HCT116 (cell line): ENCODE measurements at regions not wholly inside any gene's neighbourhood (a gene's known extent, or its start where the extent isn't known, plus 50 kb on each side); places are given as distances from the start of the nearest gene placed in this dataset.

Source experiments
- ATAC-seq: fragments of 200-7000 bp; cut with Tn5 transposase; 2 replicates; pipeline ENCODE4 v1.9.1; 2020; ENCODE audit warnings: mild to moderate bottlenecking, moderate library complexity
- BruUV-seq: library from RNA; stranded (reverse); fragments of 400-500 nt; replicated peaks from 2 replicates; lab custom pipeline; 2021; lab: Mats Ljungman, UMichigan
- CTCF ChIA-PET: fragments of 300-600 bp; sonication (Branson Sonifier 250); formaldehyde crosslinking; loops from one replicate; lab custom pipeline; 2021; ENCODE audit warnings: antibody characterized with exemption; lab: Charles Lee
- POLR2A ChIA-PET: fragments of 300-600, 350-600 bp; sonication (Branson Sonifier 250); formaldehyde crosslinking; loops from one replicate; lab custom pipeline; 2021; ENCODE audit warnings: antibody characterized with exemption; lab: Charles Lee
- RAD21 ChIA-PET, 2 experiments: fragments of 300-600 bp; sonication (Branson Sonifier 250); formaldehyde crosslinking; loops; one replicate each; lab custom pipeline; 2023; ENCODE audit warnings: low total read pairs in 2 of 2; ENCODE audit not compliant: uncharacterized antibody in 2 of 2, unreplicated experiment in 2 of 2, low non-redundant PET in 1 of 2; lab: Charles Lee
- DNase-seq: peaks from one replicate; pipeline ENCODE4 v3.0.0-alpha.2; 2010; ENCODE audit warnings: low read depth, low spot score
- H2AFZ ChIP-seq: fragments of 200-600 bp; shearing (Covaris generic), sonication (generic); 2 replicates; pipeline ENCODE4 v1.6.1; 2017; ENCODE audit warnings: low read depth, mixed run types, mixed read lengths, antibody characterized with exemption, low read length; ENCODE audit not compliant: poor library complexity, severe bottlenecking
- H3K27ac ChIP-seq: 2 replicates; pipeline ENCODE4 v1.5.1; 2012; ENCODE audit warnings: low read depth, low read length
- H3K27me3 ChIP-seq: fragments of 200-600 bp; sonication (generic); 2 replicates; pipeline ENCODE4 v1.6.1; 2016; ENCODE audit warnings: mixed run types, low read length, mixed read lengths; ENCODE audit not compliant: insufficient read depth
- H3K36me3 ChIP-seq, 2 experiments: fragments of 200-500 bp in 1 of 2; fragments of 200-600 bp in 1 of 2; sonication (Bioruptor generic) in 1 of 2; sonication (generic) in 1 of 2; 2 replicates each; pipeline versions ENCODE4 v1.5.1 to v1.6.1; 2014 to 2016; ENCODE audit warnings: low read length in 2 of 2, inconsistent platforms in 1 of 2, mixed read lengths in 1 of 2, mixed run types in 1 of 2; ENCODE audit not compliant: insufficient read depth in 2 of 2, control insufficient read depth in 1 of 2
- H3K4me1 ChIP-seq, 2 experiments: fragments of 200-600 bp in 1 of 2; sonication (generic) in 1 of 2; 2 replicates each; pipeline versions ENCODE4 v1.5.1 to v1.6.1; 2012 to 2017; ENCODE audit warnings: low read length in 2 of 2, inconsistent platforms in 1 of 2, mild to moderate bottlenecking in 1 of 2, mixed read lengths in 1 of 2, mixed run types in 1 of 2, moderate library complexity in 1 of 2; ENCODE audit not compliant: insufficient read depth in 2 of 2, control insufficient read depth in 1 of 2
- H3K4me2 ChIP-seq: fragments of 200-600 bp; sonication (generic); 2 replicates; pipeline ENCODE4 v1.6.1; 2017; ENCODE audit warnings: mixed run types, low read length, mixed read lengths
- H3K4me3 ChIP-seq, 2 experiments: fragments of 200-600 bp in 1 of 2; sonication (generic) in 1 of 2; replicated peaks in 1 of 2; 2 replicates each; pipeline ENCODE4 v1.5.1; 2011 to 2016; ENCODE audit warnings: low read length in 2 of 2, control low read depth in 1 of 2, low read depth in 1 of 2, mild to moderate bottlenecking in 1 of 2, mixed read lengths in 1 of 2, mixed run types in 1 of 2
- H3K79me2 ChIP-seq: fragments of 200-600 bp; sonication (generic); 2 replicates; pipeline ENCODE4 v1.6.1; 2017; ENCODE audit warnings: mild to moderate bottlenecking, mixed run types, low read length, moderate library complexity, mixed read lengths; ENCODE audit not compliant: insufficient read depth
- H3K9ac ChIP-seq: fragments of 200-600 bp; sonication (generic); 2 replicates; pipeline ENCODE4 v1.6.1; 2016; ENCODE audit warnings: low read length, mixed read lengths
- H3K9me2 ChIP-seq: fragments of 200-600 bp; sonication (generic), shearing (Covaris generic); 2 replicates; pipeline ENCODE4 v1.6.1; 2017; ENCODE audit warnings: mixed run types, mild to moderate bottlenecking, moderate library complexity; ENCODE audit not compliant: insufficient read depth
- H3K9me3 ChIP-seq, 2 experiments: fragments of 200-500 bp in 1 of 2; fragments of 200-600 bp in 1 of 2; sonication (Bioruptor generic) in 1 of 2; sonication (generic) in 1 of 2; 2 replicates each; pipeline ENCODE4 v1.6.1; 2014 to 2017; ENCODE audit warnings: low read length in 2 of 2, mixed read lengths in 2 of 2, inconsistent platforms in 1 of 2, low read depth in 1 of 2, mild to moderate bottlenecking in 1 of 2, mixed run types in 1 of 2, moderate library complexity in 1 of 2; ENCODE audit not compliant: control insufficient read depth in 1 of 2, insufficient read depth in 1 of 2
- H4K20me1 ChIP-seq: fragments of 200-600 bp; sonication (generic), shearing (Covaris generic); 2 replicates; pipeline ENCODE4 v1.6.1; 2017; ENCODE audit warnings: mixed run types, mild to moderate bottlenecking, moderate library complexity; ENCODE audit not compliant: insufficient read depth
- ATF3 ChIP-seq: IDR thresholded peaks from 2 replicates; pipeline ENCODE4 v1.6.1; 2012
- CBX3 ChIP-seq: IDR thresholded peaks from 2 replicates; pipeline ENCODE4 v1.6.1; 2012; ENCODE audit warnings: low read depth
- CEBPB ChIP-seq: IDR thresholded peaks from 2 replicates; pipeline ENCODE4 v1.6.1; 2012; ENCODE audit warnings: low read depth
- CTCF ChIP-seq, 3 experiments: fragments of 200-600 bp in 1 of 3; sonication (generic) in 1 of 3; IDR thresholded peaks in 2 of 3; conservative IDR thresholded peaks in 1 of 3; 2 replicates each; pipeline ENCODE4 v1.5.1; 2012 to 2017; ENCODE audit warnings: low read depth in 2 of 3, low read length in 2 of 3, antibody characterized with exemption in 1 of 3, borderline replicate concordance in 1 of 3, control low read depth in 1 of 3, mild to moderate bottlenecking in 1 of 3, mixed read lengths in 1 of 3, mixed run types in 1 of 3, moderate library complexity in 1 of 3; ENCODE audit not compliant: insufficient read depth in 1 of 3
- EZH2phosphoT487 ChIP-seq: fragments of 200-600 bp; IDR thresholded peaks from 2 replicates; pipeline ENCODE4 v1.6.1; 2018; ENCODE audit warnings: antibody characterized with exemption, borderline replicate concordance
- FOSL1 ChIP-seq: IDR thresholded peaks from 2 replicates; pipeline ENCODE4 v1.6.1; 2012; ENCODE audit warnings: low read depth
- MAX ChIP-seq: IDR thresholded peaks from 2 replicates; pipeline ENCODE4 v1.6.1; 2012
- POLR2AphosphoS5 ChIP-seq: IDR thresholded peaks from 2 replicates; pipeline ENCODE4 v1.6.1; 2011; ENCODE audit warnings: mild to moderate bottlenecking, low read depth, low read length, moderate library complexity
- REST ChIP-seq: IDR thresholded peaks from 2 replicates; pipeline ENCODE4 v1.6.1; 2012; ENCODE audit warnings: low read depth
- SIN3A ChIP-seq: IDR thresholded peaks from 2 replicates; pipeline ENCODE4 v1.6.1; 2012; ENCODE audit warnings: low read depth
- SP1 ChIP-seq: IDR thresholded peaks from 2 replicates; pipeline ENCODE4 v1.6.1; 2012; ENCODE audit warnings: low read depth
- SRF ChIP-seq: IDR thresholded peaks from 2 replicates; pipeline ENCODE4 v1.6.1; 2012; ENCODE audit warnings: low read depth
- YY1 ChIP-seq: IDR thresholded peaks from 2 replicates; pipeline ENCODE4 v1.6.1; 2011; ENCODE audit warnings: low read length, low read depth, moderate library complexity, mild to moderate bottlenecking; ENCODE audit not compliant: insufficient replicate concordance; ENCODE audit errors: extremely low read depth
- ZFX ChIP-seq: fragments of 450-650 bp; IDR thresholded peaks from 2 replicates; pipeline ENCODE4 v1.6.1; 2017
- ZNF274 ChIP-seq: fragments of 200-500 bp; sonication (Bioruptor generic); IDR thresholded peaks from 2 replicates; pipeline ENCODE4 v1.6.1; 2014; ENCODE audit warnings: mild to moderate bottlenecking, low read depth, low read length, inconsistent platforms
- intact Hi-C: fragments of 100-400 bp; cut with micrococcal nuclease; formaldehyde crosslinking; loops from 2 replicates; pipeline ENCODE4 v1.10.0; 2022

GRCh38 chr2:200177971-200178911 lies 128.3 kb upstream of the SPATS2L start:
- H3K4me1 ChIP-seq: no peaks in the 10 kb centered on the region
- H3K79me2 ChIP-seq: no peaks in the 10 kb centered on the region
- TF ChIP-seq CBX3: no peak
- TF ChIP-seq ZNF274: no peak
- TF ChIP-seq YY1: no peak
- TF ChIP-seq EZH2phosphoT487: no peak
- no peak for TF ChIP-seq ATF3
- no peak for TF ChIP-seq POLR2AphosphoS5
- no peak for TF ChIP-seq FOSL1
- TF ChIP-seq REST: no peak
- TF ChIP-seq CEBPB: no peak
- TF ChIP-seq ZFX: no peak
- TF ChIP-seq SRF: no peak
- TF ChIP-seq MAX: no peak
- TF ChIP-seq SP1: no peak
- no peak for TF ChIP-seq CTCF (IDR thresholded peaks at IDR 0.05 in 2 of 3, conservative IDR thresholded peaks at IDR 0.05 in 1 of 3; ENCODE audit: borderline replicate concordance in 1 of 3, insufficient read depth in 1 of 3, low read depth in 2 of 3, low read length in 2 of 3)
- no peak for TF ChIP-seq SIN3A
- ChIA-PET RAD21 (no interaction called here), CTCF (no interaction called here), POLR2A (no interaction called here)
- BruUV-seq: no TSS peak
- H4K20me1 ChIP-seq: no peaks in the 10 kb centered on the region
- H3K9ac ChIP-seq: no peak overlapping the region
- DNase-seq (no peak), ATAC-seq (no peak)
- no peak overlapping the region for H3K27ac ChIP-seq
- no peaks in the 10 kb centered on the region for H3K9me3 ChIP-seq
- H3K4me3 ChIP-seq: no peak overlapping the region
- H3K9me2 ChIP-seq: no peaks in the 10 kb centered on the region
- H3K4me2 ChIP-seq: no peak overlapping the region
- H3K27me3 ChIP-seq: no peaks in the 10 kb centered on the region
- intact Hi-C loops: no loop called here
- H3K36me3 ChIP-seq: no peaks in the 10 kb centered on the region
- H2AFZ ChIP-seq: no peak overlapping the region
